NCI-H460 (cell line): ENCODE measurements at regions not wholly inside any gene's neighbourhood (a gene's known extent, or its start where the extent isn't known, plus 50 kb on each side); places are given as distances from the start of the nearest gene placed in this dataset.

Experiments used
- DNase-seq: peaks from one replicate; pipeline ENCODE4 v3.0.0-alpha.2; 2016; ENCODE audit warnings: low read depth; ENCODE audit errors: extremely low read depth

GRCh38 chr14:97233319-97233985 lies 436.3 kb downstream of the VRK1 start:
- DNase-seq, result no peak

- no peak for DNase-seq
Measured at GRCh38 chr14:97246648-97247047, 449.5 kb downstream of the VRK1 start.

DNA sequence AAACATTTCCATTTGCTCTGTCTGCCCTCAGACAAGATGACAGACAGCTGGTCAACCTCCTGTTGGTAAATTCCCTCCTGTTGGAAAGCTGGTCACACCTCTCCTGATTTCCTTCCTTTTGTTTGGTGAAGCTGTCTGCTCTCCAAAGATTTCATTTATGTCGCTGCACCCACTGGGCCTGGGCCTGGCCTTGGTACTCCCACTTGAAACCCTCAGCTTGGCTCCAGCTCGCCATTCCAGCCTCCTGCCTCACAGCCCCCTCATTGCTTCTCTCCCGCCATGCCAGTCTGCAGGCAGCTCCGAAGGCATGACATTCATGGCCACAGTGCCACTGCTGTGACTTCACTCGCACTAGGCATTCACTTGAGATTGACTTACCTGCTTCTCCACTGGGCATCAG lies 451.8 kb downstream of the VRK1 start:
- DNase-seq, result no peak

DNA sequence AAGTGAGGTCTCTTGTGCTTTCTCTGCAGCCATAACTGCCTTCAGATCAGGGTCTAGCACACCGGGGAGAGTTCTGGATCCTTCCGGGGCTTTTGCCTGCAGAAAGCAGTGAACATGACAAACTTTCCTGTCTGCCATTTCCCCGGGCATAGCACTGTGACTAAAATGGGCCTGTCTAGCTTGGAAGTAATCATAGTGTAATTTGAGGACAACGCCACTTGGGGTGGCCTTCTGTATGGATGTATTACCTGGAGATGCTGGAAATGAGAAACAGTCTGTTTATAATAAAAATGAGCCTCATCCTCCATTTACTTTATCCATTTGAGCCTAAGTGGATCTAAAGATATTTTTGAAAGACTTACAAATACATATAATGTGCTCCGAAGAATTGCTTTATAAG lies 453.7 kb downstream of the VRK1 start:
- no peak for DNase-seq

GRCh38 chr14:97251491-97252155 lies 454.4 kb downstream of the VRK1 start:
- DNase-seq, result no peak

GRCh38 chr14:97253756-97254155 lies 456.6 kb downstream of the VRK1 start:
- DNase-seq, result no peak

GRCh38 chr14:97262336-97262735 lies 465.2 kb downstream of the VRK1 start:
- DNase-seq, result no peak

- DNase-seq, result no peak
Measured at GRCh38 chr14:97264516-97265230, 467.5 kb downstream of the VRK1 start.

GRCh38 chr14:97266653-97267052 lies 469.5 kb downstream of the VRK1 start:
- no peak for DNase-seq

DNA sequence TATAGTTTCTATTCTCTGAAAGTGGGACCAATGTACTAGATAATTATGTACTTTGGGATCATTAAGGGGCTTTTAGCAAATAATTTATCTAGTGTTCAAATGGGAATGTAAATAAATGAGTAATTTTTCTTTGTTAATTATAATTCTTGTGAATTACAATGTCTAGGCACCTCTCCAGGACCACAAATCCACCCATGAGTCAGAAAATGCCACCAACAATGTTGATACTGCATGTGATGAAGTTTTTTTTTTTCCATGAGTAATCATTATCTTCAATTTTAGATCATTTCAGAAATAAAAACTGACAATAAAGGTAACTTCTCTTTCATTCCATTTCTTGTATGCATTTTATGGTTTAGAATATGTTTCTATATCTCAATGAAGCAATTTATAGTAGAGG lies 470.3 kb downstream of the VRK1 start:
- no peak for DNase-seq

DNA sequence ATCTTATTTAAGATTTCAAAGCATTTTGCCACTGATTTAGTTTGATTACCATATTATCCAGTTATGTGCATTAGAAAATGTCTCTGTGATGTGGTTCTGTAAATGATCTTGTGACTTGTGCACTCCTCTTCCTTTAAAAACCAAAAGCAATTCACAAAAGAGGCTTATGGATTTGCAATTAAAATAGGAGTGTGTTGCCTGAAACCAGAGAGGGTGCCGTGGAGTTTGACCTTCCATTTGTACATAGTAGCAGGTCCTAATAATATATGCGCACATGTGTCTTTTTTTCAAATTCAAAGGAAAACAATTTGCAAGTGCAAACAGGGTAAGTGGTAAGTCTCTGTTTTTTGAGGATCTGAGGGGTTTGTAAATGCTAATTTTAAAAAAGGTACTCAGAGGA lies 470.9 kb downstream of the VRK1 start:
- DNase-seq, result no peak

DNA sequence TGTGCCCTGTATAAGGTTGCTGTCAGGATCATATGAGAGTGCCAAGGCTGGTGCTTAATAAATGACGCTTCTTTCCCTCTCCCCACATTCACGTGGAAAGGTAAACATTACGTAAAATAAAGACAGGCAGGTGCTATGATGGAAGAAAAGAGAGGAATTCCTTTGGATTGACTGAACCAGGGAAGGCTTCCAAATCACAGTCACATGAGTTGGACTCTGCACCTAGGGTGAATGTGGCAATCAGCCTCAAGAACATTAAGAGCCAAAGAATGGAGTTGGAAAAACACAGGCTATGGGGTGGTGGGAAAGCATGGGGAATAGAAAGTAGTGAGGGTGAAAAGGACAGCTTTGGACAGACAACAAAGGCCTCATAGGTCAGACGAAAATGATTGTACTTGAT lies 473.1 kb downstream of the VRK1 start:
- no peak for DNase-seq

DNA sequence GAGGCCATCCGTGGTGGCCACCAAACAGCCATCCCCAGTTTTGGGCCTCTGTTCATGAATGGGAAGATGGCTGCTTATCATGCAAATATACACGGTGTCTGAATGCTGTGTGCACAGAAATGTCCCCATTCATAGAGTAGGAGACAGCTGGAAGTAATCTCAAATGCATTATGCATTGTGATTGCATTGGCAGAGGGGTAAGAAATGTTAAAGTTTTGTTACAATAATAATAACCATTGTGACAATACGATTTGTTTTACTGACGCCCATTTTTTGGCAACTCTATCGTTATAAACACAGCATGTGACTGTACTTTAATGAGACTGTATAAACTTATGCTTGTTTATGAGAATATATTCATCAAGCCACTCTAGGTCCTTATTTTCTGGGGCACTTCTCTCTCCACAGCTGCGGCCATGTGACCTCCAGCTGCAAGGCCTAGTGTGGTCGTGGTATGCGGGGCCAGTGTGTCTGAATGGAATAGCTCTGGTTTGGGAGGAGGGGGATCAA lies 474.3 kb downstream of the VRK1 start:
- DNase-seq, result no peak

DNA sequence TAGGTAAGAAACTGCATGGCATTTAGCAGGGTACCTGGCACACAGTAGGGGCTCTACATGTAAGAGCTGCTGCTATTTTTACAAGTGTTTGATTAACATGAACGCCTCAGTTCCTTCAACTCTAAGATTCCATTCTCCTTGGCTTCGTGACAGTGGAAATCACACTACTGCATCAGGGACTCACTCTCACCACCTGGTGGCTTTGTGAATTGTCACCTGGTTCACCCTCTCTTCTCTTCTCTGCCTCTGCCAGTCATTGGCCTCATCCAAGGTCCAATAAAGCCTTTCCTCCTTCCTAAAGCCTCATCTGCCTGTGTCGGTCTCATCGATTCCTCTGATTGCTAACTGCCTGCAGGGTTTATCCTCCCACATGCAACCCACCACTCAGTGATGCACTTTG lies 476.4 kb downstream of the VRK1 start:
- no peak for DNase-seq

- DNase-seq, result no peak
Measured at GRCh38 chr14:97274626-97275025, 477.4 kb downstream of the VRK1 start.

GRCh38 chr14:97275276-97275675 lies 478.1 kb downstream of the VRK1 start:
- DNase-seq, result no peak

DNA sequence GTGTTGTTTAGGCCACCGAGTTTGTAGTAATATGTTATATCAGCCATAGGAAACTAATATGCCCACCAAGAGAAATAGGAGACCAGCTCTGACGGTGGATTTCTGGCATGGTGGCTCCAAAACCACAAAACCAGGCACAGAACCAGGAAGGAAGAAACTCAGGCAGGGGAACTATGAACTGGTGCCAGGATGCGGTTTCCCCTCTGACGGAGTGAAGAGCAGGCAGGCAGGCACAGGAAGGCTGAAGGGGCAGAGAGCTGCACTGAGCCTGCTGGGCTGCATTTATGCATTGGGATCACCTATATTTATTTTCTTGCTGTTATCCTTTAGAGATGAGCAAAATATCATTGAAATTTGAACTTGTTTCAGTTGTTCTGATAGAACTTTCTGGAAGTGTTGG lies 479.4 kb downstream of the VRK1 start:
- no peak for DNase-seq

GRCh38 chr14:97277711-97278110 lies 480.5 kb downstream of the VRK1 start:
- no peak for DNase-seq

- DNase-seq, result no peak
Measured at GRCh38 chr14:97280526-97280925, 483.3 kb downstream of the VRK1 start.

DNA sequence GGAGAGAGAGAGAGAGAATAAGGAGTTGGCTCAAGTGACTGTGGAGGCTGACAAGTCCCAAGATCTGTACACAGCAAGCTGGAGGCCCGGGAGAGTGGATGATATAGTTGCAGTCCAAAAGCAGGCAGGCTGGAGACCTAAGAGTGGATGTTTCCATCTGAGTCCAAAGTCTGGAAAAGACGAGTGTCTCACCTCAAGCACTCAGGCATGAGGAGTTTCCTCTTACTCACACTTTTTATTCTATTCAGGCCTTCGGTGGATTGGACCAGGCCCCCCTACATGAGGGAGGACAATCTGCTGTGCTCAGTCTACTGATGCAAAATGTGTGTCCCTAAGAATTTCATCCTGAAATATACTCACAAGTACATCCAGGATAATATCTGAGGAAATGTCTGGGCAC lies 484.6 kb downstream of the VRK1 start:
- no peak for DNase-seq

GRCh38 chr14:97282210-97283004 lies 485.2 kb downstream of the VRK1 start:
- DNase-seq, result no peak
